Osteocyte (in vitro differentiated cells): ENCODE measurements at regions not wholly inside any gene's neighbourhood (a gene's known extent, or its start where the extent isn't known, plus 50 kb on each side); places are given as distances from the start of the nearest gene placed in this dataset.
A peak's percentile ranks its signal among the peaks of the same experiment; 100 is the strongest.

Source experiments
- DNase-seq: peaks from one replicate; pipeline ENCODE4 v3.0.0; 2021; ENCODE audit warnings: mixed read lengths; ENCODE audit not compliant: unreplicated experiment; ENCODE audit errors: extremely low spot score
- H3K27ac Mint-ChIP-seq: one replicate; pipeline ENCODE4 v1.8.0; 2021; ENCODE audit warnings: mild to moderate bottlenecking, mixed read lengths; ENCODE audit not compliant: unreplicated experiment
- H3K27me3 Mint-ChIP-seq: one replicate; pipeline ENCODE4 v1.8.0; 2021; ENCODE audit warnings: mixed read lengths; ENCODE audit not compliant: unreplicated experiment
- H3K36me3 Mint-ChIP-seq: one replicate; pipeline ENCODE4 v1.8.0; 2021; ENCODE audit warnings: mixed read lengths; ENCODE audit not compliant: unreplicated experiment
- H3K4me1 Mint-ChIP-seq: one replicate; pipeline ENCODE4 v1.8.0; 2021; ENCODE audit warnings: mixed read lengths; ENCODE audit not compliant: unreplicated experiment
- H3K4me3 Mint-ChIP-seq: one replicate; pipeline ENCODE4 v1.8.0; 2021; ENCODE audit warnings: mild to moderate bottlenecking, moderate library complexity, mixed read lengths; ENCODE audit not compliant: unreplicated experiment
- H3K9me3 Mint-ChIP-seq: one replicate; pipeline ENCODE4 v1.8.0; 2021; ENCODE audit warnings: mixed read lengths; ENCODE audit not compliant: unreplicated experiment
- TF ChIP-seq, protein P1 (sequence below): fragments of 200-600 bp; sonication (generic); IDR thresholded peaks from 2 replicates; pipeline ENCODE4 v1.5.0; 2021; ENCODE audit warnings: antibody characterized with exemption, mild to moderate bottlenecking, moderate library complexity

DNA sequence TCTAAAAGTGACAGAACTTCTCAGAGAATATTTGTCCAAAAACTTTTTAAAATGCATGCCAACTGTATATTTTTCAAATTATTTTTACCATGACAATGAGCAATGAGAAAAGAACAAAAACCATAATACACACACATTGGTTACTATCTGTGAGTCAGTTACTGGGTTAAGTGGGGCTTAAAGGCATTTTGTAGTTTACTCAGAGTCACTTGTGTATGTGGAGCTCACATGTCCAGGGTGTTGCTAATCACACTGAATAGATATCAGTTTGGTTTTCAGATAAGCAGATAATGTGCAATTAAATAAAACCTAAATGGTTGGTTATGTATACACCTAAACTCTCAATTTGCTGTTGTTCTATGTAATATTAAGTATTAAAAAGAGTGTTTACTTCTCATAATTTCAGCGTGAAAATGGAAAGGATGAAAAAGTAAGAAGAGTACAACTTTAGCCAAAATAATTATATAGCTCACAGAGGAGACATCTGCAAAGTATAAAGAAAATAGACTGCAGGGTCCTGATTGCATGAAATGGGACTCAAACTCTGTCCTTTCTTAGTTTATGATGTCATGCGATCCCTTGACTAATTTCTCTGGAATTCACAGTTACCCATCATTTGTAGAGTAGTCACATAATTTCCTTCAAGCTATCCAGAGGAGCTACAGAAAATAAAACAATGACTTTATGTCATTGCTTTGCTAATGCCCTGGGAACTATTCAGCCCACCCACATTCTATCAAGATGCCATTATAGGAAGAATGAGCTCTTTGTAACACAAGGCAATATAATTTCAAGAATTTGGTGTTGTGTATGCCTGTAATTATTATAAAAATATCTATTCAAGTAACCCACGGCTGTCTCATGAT, 388.0 kb upstream of the ZNF608 start:
- TF ChIP-seq, protein P1, sequence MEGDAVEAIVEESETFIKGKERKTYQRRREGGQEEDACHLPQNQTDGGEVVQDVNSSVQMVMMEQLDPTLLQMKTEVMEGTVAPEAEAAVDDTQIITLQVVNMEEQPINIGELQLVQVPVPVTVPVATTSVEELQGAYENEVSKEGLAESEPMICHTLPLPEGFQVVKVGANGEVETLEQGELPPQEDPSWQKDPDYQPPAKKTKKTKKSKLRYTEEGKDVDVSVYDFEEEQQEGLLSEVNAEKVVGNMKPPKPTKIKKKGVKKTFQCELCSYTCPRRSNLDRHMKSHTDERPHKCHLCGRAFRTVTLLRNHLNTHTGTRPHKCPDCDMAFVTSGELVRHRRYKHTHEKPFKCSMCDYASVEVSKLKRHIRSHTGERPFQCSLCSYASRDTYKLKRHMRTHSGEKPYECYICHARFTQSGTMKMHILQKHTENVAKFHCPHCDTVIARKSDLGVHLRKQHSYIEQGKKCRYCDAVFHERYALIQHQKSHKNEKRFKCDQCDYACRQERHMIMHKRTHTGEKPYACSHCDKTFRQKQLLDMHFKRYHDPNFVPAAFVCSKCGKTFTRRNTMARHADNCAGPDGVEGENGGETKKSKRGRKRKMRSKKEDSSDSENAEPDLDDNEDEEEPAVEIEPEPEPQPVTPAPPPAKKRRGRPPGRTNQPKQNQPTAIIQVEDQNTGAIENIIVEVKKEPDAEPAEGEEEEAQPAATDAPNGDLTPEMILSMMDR, result no peak
- peaks cover 26% of the 10 kb centered on the region for H3K4me1 Mint-ChIP-seq
- H3K36me3 Mint-ChIP-seq, result peaks cover 2% of the 10 kb centered on the region
- no peak for DNase-seq
- H3K27me3 Mint-ChIP-seq, result no peaks in the 10 kb centered on the region
- peak overlapping the region; percentile 77 for H3K27ac Mint-ChIP-seq
- no peak overlapping the region for H3K4me3 Mint-ChIP-seq
- H3K9me3 Mint-ChIP-seq, result peaks cover 8% of the 10 kb centered on the region

DNA sequence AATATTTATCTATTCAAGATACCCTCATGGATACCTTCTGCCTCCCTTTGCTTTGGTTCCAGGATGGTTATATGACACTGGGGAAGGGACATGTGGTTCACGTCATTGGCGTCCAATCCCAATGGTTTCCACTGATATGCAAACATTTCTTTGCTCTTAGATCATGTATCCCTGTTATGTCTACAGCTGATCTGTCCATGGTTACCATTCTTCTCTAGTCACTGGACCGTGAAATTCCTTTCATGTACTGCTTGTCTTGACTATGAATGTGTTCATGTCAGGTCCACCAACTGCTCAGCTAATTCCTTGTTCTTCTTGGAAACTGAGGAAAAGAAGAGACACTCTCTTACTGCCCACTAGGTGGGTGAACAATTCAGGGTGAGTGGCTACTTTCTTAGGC, 391.1 kb upstream of the ZNF608 start:
- no peaks in the 10 kb centered on the region for H3K27me3 Mint-ChIP-seq
- H3K36me3 Mint-ChIP-seq, result peaks cover 2% of the 10 kb centered on the region
- no peak overlapping the region for H3K27ac Mint-ChIP-seq
- H3K4me1 Mint-ChIP-seq, result peaks cover 41% of the 10 kb centered on the region
- no peak overlapping the region for H3K4me3 Mint-ChIP-seq
- H3K9me3 Mint-ChIP-seq, result peaks cover 7% of the 10 kb centered on the region
- TF ChIP-seq, protein P1, result no peak
- no peak for DNase-seq

DNA sequence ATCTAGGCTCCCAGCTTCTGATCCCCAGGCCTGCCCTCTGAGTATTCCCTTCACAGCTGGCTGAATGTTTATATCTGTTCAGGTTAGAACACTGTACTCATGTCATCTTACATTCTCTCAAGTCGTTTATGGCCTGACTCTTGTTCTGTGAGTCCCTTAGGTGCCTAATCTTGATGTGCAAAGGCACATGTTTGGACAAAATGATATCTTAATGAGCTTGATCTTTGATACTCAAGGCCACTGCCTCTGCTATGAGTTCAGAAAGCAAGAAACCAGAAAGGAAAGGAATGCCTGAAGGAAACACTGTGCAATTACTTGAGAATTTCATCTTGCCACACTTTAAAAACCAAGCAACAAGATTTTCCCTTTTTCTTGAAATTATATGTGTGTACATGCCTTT, 391.8 kb upstream of the ZNF608 start:
- Mint-ChIP-seq H3K27me3 (no peaks in the 10 kb centered on the region), H3K27ac (no peak overlapping the region), H3K4me3 (no peak overlapping the region), H3K9me3 (peaks cover 7% of the 10 kb centered on the region), H3K4me1 (peaks cover 38% of the 10 kb centered on the region), H3K36me3 (peaks cover 2% of the 10 kb centered on the region)
- TF ChIP-seq, protein P1, result no peak
- no peak for DNase-seq

DNA sequence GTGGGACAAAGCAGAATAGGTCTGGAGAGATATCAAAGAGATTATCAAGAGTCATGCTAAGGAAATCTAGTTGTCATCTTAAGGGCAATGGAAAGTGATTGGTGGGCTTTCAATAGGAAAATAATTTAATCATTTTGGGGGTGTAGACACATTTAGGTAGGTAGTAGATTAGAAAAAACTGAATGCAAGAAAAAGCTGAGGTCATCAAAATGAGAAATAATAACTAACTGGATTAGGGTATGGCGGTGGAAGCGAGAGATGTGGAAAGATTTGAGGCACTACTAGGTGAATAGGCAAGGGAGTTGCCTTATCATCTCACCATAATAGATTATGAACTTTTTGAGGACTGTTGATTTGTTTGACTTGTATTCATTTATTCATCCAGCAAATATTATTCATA, 393.2 kb upstream of the ZNF608 start:
- no peak overlapping the region for H3K4me3 Mint-ChIP-seq
- no peak for DNase-seq
- TF ChIP-seq, protein P1, result no peak
- H3K36me3 Mint-ChIP-seq, result peaks cover 2% of the 10 kb centered on the region
- H3K9me3 Mint-ChIP-seq, result peaks cover 7% of the 10 kb centered on the region
- H3K4me1 Mint-ChIP-seq, result peaks cover 30% of the 10 kb centered on the region
- no peak overlapping the region for H3K27ac Mint-ChIP-seq
- H3K27me3 Mint-ChIP-seq, result no peaks in the 10 kb centered on the region

DNA sequence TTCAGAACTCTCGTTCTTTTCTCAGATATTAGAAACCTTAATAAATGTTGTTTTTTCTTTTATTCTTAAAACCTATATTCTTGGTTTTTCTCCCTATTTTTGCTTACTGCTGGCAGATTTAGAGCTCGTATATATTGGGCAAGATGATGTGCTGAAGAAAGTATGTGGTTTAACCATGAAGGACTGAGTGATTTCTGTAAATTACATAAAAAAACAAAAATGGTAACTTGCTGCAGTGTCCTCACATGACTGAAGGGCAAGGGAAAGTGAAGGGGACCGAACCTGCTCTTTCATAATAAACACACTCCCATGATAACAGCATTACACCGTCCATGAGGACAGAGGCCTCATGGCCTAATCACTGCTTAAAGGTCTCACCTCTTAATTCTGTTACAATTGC, 393.8 kb upstream of the ZNF608 start:
- Mint-ChIP-seq H3K36me3 (peaks cover 2% of the 10 kb centered on the region), H3K4me1 (peaks cover 24% of the 10 kb centered on the region), H3K27me3 (no peaks in the 10 kb centered on the region), H3K9me3 (peaks cover 7% of the 10 kb centered on the region), H3K27ac (no peak overlapping the region), H3K4me3 (no peak overlapping the region)
- TF ChIP-seq, protein P1, result no peak
- no peak for DNase-seq
